Effector memory CD4-positive, alpha-beta T cell (primary cell): ENCODE measurements at regions not wholly inside any gene's neighbourhood (a gene's known extent, or its start where the extent isn't known, plus 50 kb on each side); places are given as distances from the start of the nearest gene placed in this dataset.

Experiments
- DNase-seq, 3 donors: peaks; one replicate each; pipeline ENCODE4 v3.0.0-alpha.2; 2020
- H3K27ac ChIP-seq: 2 replicates; pipeline ENCODE4 v1.7.0; 2013; ENCODE audit warnings: mild to moderate bottlenecking, low read length, moderate library complexity; ENCODE audit not compliant: insufficient read depth, poor library complexity, severe bottlenecking
- H3K27me3 ChIP-seq: replicated peaks from 2 replicates; pipeline ENCODE4 v1.7.0; 2013; ENCODE audit warnings: mild to moderate bottlenecking, low read length; ENCODE audit not compliant: insufficient read depth, control insufficient read depth, poor library complexity, severe bottlenecking
- H3K36me3 ChIP-seq: 2 replicates; pipeline ENCODE4 v1.7.0; 2013; ENCODE audit warnings: mild to moderate bottlenecking, low read length, moderate library complexity; ENCODE audit not compliant: control insufficient read depth, insufficient read depth
- H3K4me1 ChIP-seq: 2 replicates; pipeline ENCODE4 v1.7.0; 2013; ENCODE audit warnings: low read length, mild to moderate bottlenecking; ENCODE audit not compliant: control insufficient read depth, insufficient read depth, poor library complexity, severe bottlenecking
- H3K4me3 ChIP-seq: 2 replicates; pipeline ENCODE4 v1.7.0; 2013; ENCODE audit warnings: low read length, low read depth, mild to moderate bottlenecking; ENCODE audit not compliant: insufficient read depth, poor library complexity, severe bottlenecking
- H3K9me3 ChIP-seq: 2 replicates; pipeline ENCODE4 v1.7.0; 2013; ENCODE audit warnings: mild to moderate bottlenecking, low read length, moderate library complexity; ENCODE audit not compliant: control insufficient read depth

DNA sequence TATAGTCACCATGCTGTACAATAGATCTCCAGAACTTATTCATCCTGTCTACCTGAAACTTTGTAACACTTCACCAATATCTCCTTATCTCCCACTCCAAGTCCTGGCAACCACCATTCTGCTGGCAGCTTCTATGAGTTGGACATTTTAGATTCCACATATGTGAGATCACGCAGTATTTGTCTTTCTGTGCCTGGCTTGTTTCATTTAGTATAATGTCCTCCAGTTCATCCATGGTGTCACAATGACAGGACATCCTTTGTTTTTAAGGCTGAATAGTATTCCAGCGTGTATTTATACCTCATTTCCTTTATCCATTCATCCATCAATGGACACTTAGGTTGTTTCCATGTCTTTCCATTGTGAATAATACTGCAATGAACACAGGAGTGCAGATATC is 198.7 kb downstream of the QDPR start:
- no peaks in the 10 kb centered on the region for H3K36me3 ChIP-seq
- no peaks in the 10 kb centered on the region for H3K9me3 ChIP-seq
- no peak for DNase-seq
- no peaks in the 10 kb centered on the region for H3K27me3 ChIP-seq
- no peak overlapping the region for H3K4me3 ChIP-seq
- H3K27ac ChIP-seq: no peak overlapping the region
- no peaks in the 10 kb centered on the region for H3K4me1 ChIP-seq

- Histone ChIP-seq H3K27ac (no peak overlapping the region), H3K4me3 (no peak overlapping the region), H3K4me1 (no peaks in the 10 kb centered on the region), H3K27me3 (no peaks in the 10 kb centered on the region), H3K36me3 (no peaks in the 10 kb centered on the region), H3K9me3 (no peaks in the 10 kb centered on the region)
- DNase-seq: no peak
These were observed 201.6 kb downstream of the QDPR start for GRCh38 chr4:17310269-17310652.

GRCh38 chr4:17309567-17310268 is 202.2 kb downstream of the QDPR start:
- no peaks in the 10 kb centered on the region for H3K36me3 ChIP-seq
- no peak overlapping the region for H3K27ac ChIP-seq
- H3K4me1 ChIP-seq: no peaks in the 10 kb centered on the region
- H3K27me3 ChIP-seq: no peaks in the 10 kb centered on the region
- H3K4me3 ChIP-seq: no peak overlapping the region
- no peaks in the 10 kb centered on the region for H3K9me3 ChIP-seq
- DNase-seq: no peak

DNA sequence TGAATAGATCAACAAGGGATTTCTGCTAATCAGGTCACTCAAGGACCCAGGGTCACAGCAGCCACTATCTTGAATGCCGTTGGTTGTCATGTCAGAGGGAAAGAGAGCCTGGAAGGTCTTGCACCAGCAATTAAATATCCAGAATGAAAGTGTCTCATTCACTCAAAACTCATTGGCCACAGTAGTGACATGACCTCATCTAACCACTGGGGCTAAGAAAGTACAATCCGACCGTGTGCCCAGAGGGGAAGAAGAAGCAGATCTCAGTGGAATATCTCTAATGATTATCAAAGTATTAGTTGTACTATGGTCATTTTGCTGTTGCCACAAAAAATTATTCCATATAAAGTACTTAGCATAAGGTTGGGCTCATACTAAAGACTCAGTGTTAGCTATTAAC is 210.0 kb downstream of the QDPR start:
- Histone ChIP-seq H3K4me1 (no peaks in the 10 kb centered on the region), H3K4me3 (no peak overlapping the region), H3K27ac (no peak overlapping the region), H3K36me3 (no peaks in the 10 kb centered on the region), H3K27me3 (no peaks in the 10 kb centered on the region), H3K9me3 (no peaks in the 10 kb centered on the region)
- no peak for DNase-seq

DNA sequence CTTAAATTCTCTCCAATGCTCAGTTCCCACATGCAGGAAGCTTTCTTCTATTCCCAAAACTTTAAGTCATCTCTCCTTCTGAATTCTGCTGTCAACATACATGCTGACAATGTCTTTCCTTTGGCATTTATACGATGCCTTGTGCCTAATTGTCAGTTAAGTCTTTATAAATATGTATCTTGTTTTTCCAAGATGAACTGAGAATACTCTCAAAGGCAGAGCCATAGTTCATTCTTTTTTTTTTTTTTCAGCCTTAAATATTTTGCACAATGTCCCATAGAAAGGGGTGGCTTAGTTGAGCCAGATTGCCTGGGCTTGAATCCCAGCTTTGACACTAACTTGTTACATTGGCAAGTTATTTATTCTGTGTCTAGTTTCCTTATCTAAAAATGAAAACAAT is 210.6 kb downstream of the QDPR start:
- Histone ChIP-seq H3K27me3 (no peaks in the 10 kb centered on the region), H3K27ac (no peak overlapping the region), H3K4me1 (no peaks in the 10 kb centered on the region), H3K9me3 (no peaks in the 10 kb centered on the region), H3K4me3 (no peak overlapping the region), H3K36me3 (no peaks in the 10 kb centered on the region)
- no peak for DNase-seq

- Histone ChIP-seq H3K9me3 (no peaks in the 10 kb centered on the region), H3K27ac (no peak overlapping the region), H3K36me3 (no peaks in the 10 kb centered on the region), H3K27me3 (no peaks in the 10 kb centered on the region), H3K4me3 (no peak overlapping the region), H3K4me1 (no peaks in the 10 kb centered on the region)
- DNase-seq: no peak
These were observed 214.7 kb downstream of the QDPR start for GRCh38 chr4:17296921-17297890.

DNA sequence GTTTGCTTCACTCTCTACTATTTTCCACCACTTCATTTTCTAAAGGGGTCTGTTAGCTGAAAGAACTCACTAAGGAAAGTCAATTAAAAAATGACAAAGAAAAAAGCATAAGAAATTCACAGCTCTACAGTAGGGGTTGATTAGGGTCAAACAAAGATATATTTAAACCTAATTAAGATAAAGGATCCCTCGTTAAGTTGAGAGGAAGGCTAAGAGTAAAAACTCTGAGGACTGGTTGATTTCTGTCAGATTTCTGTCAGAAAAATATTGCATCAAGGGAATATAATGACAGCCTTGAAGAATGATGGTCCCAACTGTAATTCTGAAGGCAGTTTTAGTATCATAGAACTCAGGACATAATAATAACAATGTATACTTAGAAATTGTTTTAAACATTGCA is 218.0 kb downstream of the QDPR start:
- no peaks in the 10 kb centered on the region for H3K27me3 ChIP-seq
- no peaks in the 10 kb centered on the region for H3K36me3 ChIP-seq
- H3K9me3 ChIP-seq: no peaks in the 10 kb centered on the region
- H3K4me1 ChIP-seq: no peaks in the 10 kb centered on the region
- H3K27ac ChIP-seq: no peak overlapping the region
- H3K4me3 ChIP-seq: no peak overlapping the region
- DNase-seq: no peak

DNA sequence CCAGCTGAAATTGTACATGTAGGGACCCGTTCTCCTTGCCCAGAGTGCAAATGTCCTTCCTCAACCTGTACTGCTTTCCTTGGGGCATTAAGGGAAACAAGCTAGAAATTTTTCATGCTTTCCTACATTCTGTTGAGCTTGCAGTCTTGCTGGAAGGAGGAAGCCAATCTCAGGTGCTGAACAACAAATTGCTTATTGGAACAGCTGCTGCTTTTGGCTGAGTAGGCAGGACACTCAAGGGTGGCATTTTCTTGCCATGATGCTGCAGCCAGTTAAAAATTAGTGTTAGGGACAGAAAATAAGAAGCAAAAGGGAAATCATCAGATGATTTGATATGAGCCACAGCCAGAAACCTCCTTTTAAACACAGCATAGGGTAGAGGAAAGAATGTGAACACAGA is 223.7 kb downstream of the QDPR start:
- Histone ChIP-seq H3K27me3 (no peaks in the 10 kb centered on the region), H3K36me3 (no peaks in the 10 kb centered on the region), H3K4me1 (no peaks in the 10 kb centered on the region), H3K9me3 (no peaks in the 10 kb centered on the region), H3K4me3 (no peak overlapping the region), H3K27ac (no peak overlapping the region)
- no peak for DNase-seq

GRCh38 chr4:17286752-17287460 is 225.0 kb downstream of the QDPR start:
- no peak for DNase-seq
- H3K36me3 ChIP-seq: no peaks in the 10 kb centered on the region
- no peaks in the 10 kb centered on the region for H3K9me3 ChIP-seq
- no peaks in the 10 kb centered on the region for H3K27me3 ChIP-seq
- H3K27ac ChIP-seq: no peak overlapping the region
- H3K4me1 ChIP-seq: no peaks in the 10 kb centered on the region
- no peak overlapping the region for H3K4me3 ChIP-seq

GRCh38 chr4:17285747-17286146 is 226.1 kb downstream of the QDPR start:
- Histone ChIP-seq H3K36me3 (no peaks in the 10 kb centered on the region), H3K27me3 (no peaks in the 10 kb centered on the region), H3K4me3 (no peak overlapping the region), H3K9me3 (no peaks in the 10 kb centered on the region), H3K4me1 (no peaks in the 10 kb centered on the region), H3K27ac (no peak overlapping the region)
- DNase-seq: no peak
